ENCODE measurements at regions not wholly inside any gene's neighbourhood (a gene's known extent, or its start where the extent isn't known, plus 50 kb on each side); places are given as distances from the start of the nearest gene placed in this dataset.

- peaks cover 31% of the 10 kb centered on the region for H3K4me1 Mint-ChIP-seq
- no peaks in the 10 kb centered on the region for H3K27me3 Mint-ChIP-seq (ENCODE audit: low read depth)
- no peaks in the 10 kb centered on the region for H3K36me3 Mint-ChIP-seq (ENCODE audit: low read depth)
- H3K9me3 Mint-ChIP-seq = no peaks in the 10 kb centered on the region
- no peak overlapping the region for H3K4me3 Mint-ChIP-seq
- peak overlapping the region; percentile 89 for H3K27ac Mint-ChIP-seq (ENCODE audit: unreplicated experiment)
- no peak for TF ChIP-seq CTCF (conservative IDR thresholded peaks at IDR 0.05)
- DNase-seq (ENCODE audit: low read depth, low spot score) = no peak
Measured at GRCh38 chr9:84125046-84125445, 144.4 kb downstream of the RMI1 start.

GRCh38 chr9:84129529-84129928 lies 148.9 kb downstream of the RMI1 start:
- TF ChIP-seq CTCF (conservative IDR thresholded peaks at IDR 0.05) = no peak
- H3K27me3 Mint-ChIP-seq (ENCODE audit: low read depth) = no peaks in the 10 kb centered on the region
- H3K4me3 Mint-ChIP-seq = no peak overlapping the region
- H3K9me3 Mint-ChIP-seq = no peaks in the 10 kb centered on the region
- H3K4me1 Mint-ChIP-seq = peaks cover 10% of the 10 kb centered on the region
- no peaks in the 10 kb centered on the region for H3K36me3 Mint-ChIP-seq (ENCODE audit: low read depth)
- DNase-seq (ENCODE audit: low read depth, low spot score) = no peak
- no peak overlapping the region for H3K27ac Mint-ChIP-seq (ENCODE audit: unreplicated experiment)

- no peaks in the 10 kb centered on the region for H3K36me3 Mint-ChIP-seq (ENCODE audit: low read depth)
- peaks cover 29% of the 10 kb centered on the region for H3K27me3 Mint-ChIP-seq (ENCODE audit: low read depth)
- H3K4me1 Mint-ChIP-seq = peaks cover 23% of the 10 kb centered on the region
- no peak for TF ChIP-seq CTCF (conservative IDR thresholded peaks at IDR 0.05)
- H3K27ac Mint-ChIP-seq (ENCODE audit: unreplicated experiment) = no peak overlapping the region
- no peak overlapping the region for H3K4me3 Mint-ChIP-seq
- DNase-seq (ENCODE audit: low read depth, low spot score) = no peak
- H3K9me3 Mint-ChIP-seq = no peaks in the 10 kb centered on the region
Measured at GRCh38 chr9:84136119-84136868, 155.7 kb downstream of the RMI1 start.

GRCh38 chr9:84137968-84138367 lies 157.4 kb downstream of the RMI1 start:
- H3K9me3 Mint-ChIP-seq = no peaks in the 10 kb centered on the region
- H3K4me1 Mint-ChIP-seq = peaks cover 29% of the 10 kb centered on the region
- no peaks in the 10 kb centered on the region for H3K36me3 Mint-ChIP-seq (ENCODE audit: low read depth)
- H3K27me3 Mint-ChIP-seq (ENCODE audit: low read depth) = peaks cover 43% of the 10 kb centered on the region
- no peak for DNase-seq (ENCODE audit: low read depth, low spot score)
- no peak for TF ChIP-seq CTCF (conservative IDR thresholded peaks at IDR 0.05)
- no peak overlapping the region for H3K4me3 Mint-ChIP-seq
- no peak overlapping the region for H3K27ac Mint-ChIP-seq (ENCODE audit: unreplicated experiment)

GRCh38 chr9:84138541-84138940 lies 157.9 kb downstream of the RMI1 start:
- H3K4me1 Mint-ChIP-seq = peaks cover 29% of the 10 kb centered on the region
- H3K36me3 Mint-ChIP-seq (ENCODE audit: low read depth) = no peaks in the 10 kb centered on the region
- peaks cover 48% of the 10 kb centered on the region for H3K27me3 Mint-ChIP-seq (ENCODE audit: low read depth)
- H3K4me3 Mint-ChIP-seq = no peak overlapping the region
- H3K27ac Mint-ChIP-seq (ENCODE audit: unreplicated experiment) = no peak overlapping the region
- no peak for TF ChIP-seq CTCF (conservative IDR thresholded peaks at IDR 0.05)
- DNase-seq (ENCODE audit: low read depth, low spot score) = no peak
- no peaks in the 10 kb centered on the region for H3K9me3 Mint-ChIP-seq
